ENCODE measurements at regions not wholly inside any gene's neighbourhood (a gene's known extent, or its start where the extent isn't known, plus 50 kb on each side); places are given as distances from the start of the nearest gene placed in this dataset.

GRCh38 chr9:126261584-126262356 lies 64.9 kb upstream of the MVB12B start (continued):
- TF ChIP-seq SIRT6 (IDR thresholded peaks at IDR 0.05; ENCODE audit: low read depth, low read length) = no peak
- no peak for TF ChIP-seq BMI1 (IDR thresholded peaks at IDR 0.05; ENCODE audit: low read length)
- TF ChIP-seq ZNF277 (CRISPR knock-in tag; IDR thresholded peaks at IDR 0.05; ENCODE audit: borderline replicate concordance) = no peak
- peak; percentile 61; the same call in 1 of the 2 replicates for TF ChIP-seq ZNF384 (IDR thresholded peaks at IDR 0.05; ENCODE audit: low read depth, low read length)
- TF ChIP-seq ZNF121 (CRISPR knock-in tag; conservative IDR thresholded peaks at IDR 0.05) = no peak
- TF ChIP-seq ZNF699 (CRISPR knock-in tag; IDR thresholded peaks at IDR 0.05; ENCODE audit: insufficient replicate concordance) = no peak
- TF ChIP-seq, protein P1, sequence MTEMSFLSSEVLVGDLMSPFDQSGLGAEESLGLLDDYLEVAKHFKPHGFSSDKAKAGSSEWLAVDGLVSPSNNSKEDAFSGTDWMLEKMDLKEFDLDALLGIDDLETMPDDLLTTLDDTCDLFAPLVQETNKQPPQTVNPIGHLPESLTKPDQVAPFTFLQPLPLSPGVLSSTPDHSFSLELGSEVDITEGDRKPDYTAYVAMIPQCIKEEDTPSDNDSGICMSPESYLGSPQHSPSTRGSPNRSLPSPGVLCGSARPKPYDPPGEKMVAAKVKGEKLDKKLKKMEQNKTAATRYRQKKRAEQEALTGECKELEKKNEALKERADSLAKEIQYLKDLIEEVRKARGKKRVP (CRISPR knock-in tag; IDR thresholded peaks at IDR 0.05) = peak; percentile 10; the same call in 1 of the 2 replicates
- TF ChIP-seq ZNF511 (CRISPR knock-in tag; IDR thresholded peaks at IDR 0.05) = no peak
- TF ChIP-seq E2F3 (CRISPR knock-in tag; IDR thresholded peaks at IDR 0.05) = no peak
- peak; percentile 36; the same call in 1 of the 2 replicates for TF ChIP-seq SMARCA4 (IDR thresholded peaks at IDR 0.05)
- no peak for TF ChIP-seq ZNF764 (CRISPR knock-in tag; IDR thresholded peaks at IDR 0.05; ENCODE audit: low read depth)
- TF ChIP-seq STAT6 (CRISPR knock-in tag; IDR thresholded peaks at IDR 0.05) = no peak
- TF ChIP-seq ZNF785 (CRISPR knock-in tag; IDR thresholded peaks at IDR 0.05) = no peak

Data from K562 (cell line).